Liver (tissue), 8 donors: ENCODE measurements at regions not wholly inside any gene's neighbourhood (a gene's known extent, or its start where the extent isn't known, plus 50 kb on each side); places are given as distances from the start of the nearest gene placed in this dataset.

Experiments
- DNase-seq: peaks from one replicate; pipeline ENCODE4 v3.0.0-alpha.2; 2017; ENCODE audit warnings: low spot score
- H3K27ac ChIP-seq, 2 donors: one replicate each; pipeline ENCODE4 v1.7.0; 2013; ENCODE audit warnings: inconsistent platforms in 2 of 2, low read length in 2 of 2, control low read depth in 1 of 2, low read depth in 1 of 2, mild to moderate bottlenecking in 1 of 2
- H3K27me3 ChIP-seq, 4 donors: one replicate each; pipeline versions ENCODE4 v1.6.1 to v1.7.0; 2013; ENCODE audit warnings: low read length in 3 of 4, inconsistent platforms in 1 of 4, mild to moderate bottlenecking in 1 of 4, moderate library complexity in 1 of 4; ENCODE audit not compliant: control insufficient read depth in 4 of 4, insufficient read depth in 4 of 4
- H3K36me3 ChIP-seq, 4 donors: one replicate each; pipeline versions ENCODE4 v1.6.1 to v1.7.0; 2013; ENCODE audit warnings: low read length in 3 of 4, mild to moderate bottlenecking in 3 of 4, low read depth in 1 of 4, moderate library complexity in 1 of 4; ENCODE audit not compliant: control insufficient read depth in 4 of 4, insufficient read depth in 3 of 4
- H3K4me1 ChIP-seq, 4 donors: one replicate each; pipeline versions ENCODE4 v1.6.1 to v1.7.0; 2013; ENCODE audit warnings: low read length in 3 of 4, mild to moderate bottlenecking in 3 of 4, moderate library complexity in 1 of 4; ENCODE audit not compliant: control insufficient read depth in 4 of 4, insufficient read depth in 4 of 4
- H3K4me3 ChIP-seq, 3 donors: one replicate each; pipeline versions ENCODE4 v1.6.1 to v1.7.0; 2013; ENCODE audit warnings: low read length in 3 of 3, control low read depth in 1 of 3, low read depth in 1 of 3, mild to moderate bottlenecking in 1 of 3
- H3K9ac ChIP-seq, 2 donors: one replicate each; pipeline ENCODE4 v1.7.0; 2013; ENCODE audit warnings: low read length in 2 of 2, mild to moderate bottlenecking in 2 of 2, moderate library complexity in 2 of 2, control low read depth in 1 of 2, low read depth in 1 of 2
- H3K9me3 ChIP-seq, 4 donors: one replicate each; pipeline versions ENCODE4 v1.6.1 to v1.7.0; 2013; ENCODE audit warnings: low read length in 3 of 4; ENCODE audit not compliant: control insufficient read depth in 4 of 4
- EGR1 ChIP-seq, 2 donors: IDR thresholded peaks; 2 replicates each; pipeline ENCODE4 v1.6.1; 2016 to 2018; ENCODE audit warnings: antibody characterized with exemption in 2 of 2, low read depth in 2 of 2
- FOXA1 ChIP-seq: IDR thresholded peaks from 2 replicates; pipeline ENCODE4 v1.6.1; 2016; ENCODE audit warnings: antibody characterized with exemption
- FOXA2 ChIP-seq: IDR thresholded peaks from 2 replicates; pipeline ENCODE4 v1.6.1; 2016; ENCODE audit warnings: antibody characterized with exemption
- GABPA ChIP-seq, 2 donors: IDR thresholded peaks in 1 of 2; conservative IDR thresholded peaks in 1 of 2; 2 replicates each; pipeline ENCODE4 v1.6.1; 2016; ENCODE audit warnings: antibody characterized with exemption in 2 of 2, mild to moderate bottlenecking in 1 of 2, moderate library complexity in 1 of 2
- HNF4A ChIP-seq, 2 donors: conservative IDR thresholded peaks; 2 replicates each; pipeline ENCODE4 v1.6.1; 2016; ENCODE audit warnings: antibody characterized with exemption in 2 of 2, mild to moderate bottlenecking in 2 of 2
- HNF4G ChIP-seq: IDR thresholded peaks from 2 replicates; pipeline ENCODE4 v1.6.1; 2016; ENCODE audit warnings: antibody characterized with exemption
- NR2F2 ChIP-seq: IDR thresholded peaks from 2 replicates; pipeline ENCODE4 v1.6.1; 2016; ENCODE audit warnings: antibody characterized with exemption
- RXRA ChIP-seq, 2 donors: IDR thresholded peaks; 2 replicates each; pipeline ENCODE4 v1.6.1; 2017 to 2018; ENCODE audit warnings: antibody characterized with exemption in 2 of 2, mild to moderate bottlenecking in 1 of 2
- SP1 ChIP-seq: IDR thresholded peaks from 2 replicates; pipeline ENCODE4 v1.6.1; 2018; ENCODE audit warnings: antibody characterized with exemption, mild to moderate bottlenecking
- TAF1 ChIP-seq: conservative IDR thresholded peaks from 2 replicates; pipeline ENCODE4 v1.6.1; 2016; ENCODE audit warnings: antibody characterized with exemption, mild to moderate bottlenecking
- WGBS: extraction: QIAGEN DNeasy Blood & Tissue Kit; methylation state at CpG from one replicate; pipeline ENCODE4 v1.1.7; 2013; 5-methylcytosine and 5-hydroxymethylcytosine counted together
- TF ChIP-seq, protein P1 (sequence below): IDR thresholded peaks from 2 replicates; pipeline ENCODE4 v1.6.1; 2016; ENCODE audit warnings: antibody characterized with exemption, mild to moderate bottlenecking
- TF ChIP-seq, protein P2 (sequence below): fragments of 150-350 bp; IDR thresholded peaks from 2 replicates; pipeline ENCODE4 v1.5.1; 2017; ENCODE audit warnings: improper control_type of control experiment, low read depth, low read length; ENCODE audit not compliant: missing input control
- TF ChIP-seq, protein P3 (sequence below): IDR thresholded peaks from 2 replicates; pipeline ENCODE4 v1.6.1; 2016; ENCODE audit warnings: antibody characterized with exemption
- TF ChIP-seq, protein P4 (sequence below): IDR thresholded peaks from 2 replicates; pipeline ENCODE4 v1.6.1; 2016; ENCODE audit warnings: antibody characterized with exemption
- TF ChIP-seq, protein P5 (sequence below): IDR thresholded peaks from 2 replicates; pipeline ENCODE4 v1.6.1; 2016; ENCODE audit warnings: antibody characterized with exemption
- donor health status: healthy.
- donor health status: healthy.
- donor health status: healthy.
- donor health status: healthy.
- donor health status: healthy.

DNA sequence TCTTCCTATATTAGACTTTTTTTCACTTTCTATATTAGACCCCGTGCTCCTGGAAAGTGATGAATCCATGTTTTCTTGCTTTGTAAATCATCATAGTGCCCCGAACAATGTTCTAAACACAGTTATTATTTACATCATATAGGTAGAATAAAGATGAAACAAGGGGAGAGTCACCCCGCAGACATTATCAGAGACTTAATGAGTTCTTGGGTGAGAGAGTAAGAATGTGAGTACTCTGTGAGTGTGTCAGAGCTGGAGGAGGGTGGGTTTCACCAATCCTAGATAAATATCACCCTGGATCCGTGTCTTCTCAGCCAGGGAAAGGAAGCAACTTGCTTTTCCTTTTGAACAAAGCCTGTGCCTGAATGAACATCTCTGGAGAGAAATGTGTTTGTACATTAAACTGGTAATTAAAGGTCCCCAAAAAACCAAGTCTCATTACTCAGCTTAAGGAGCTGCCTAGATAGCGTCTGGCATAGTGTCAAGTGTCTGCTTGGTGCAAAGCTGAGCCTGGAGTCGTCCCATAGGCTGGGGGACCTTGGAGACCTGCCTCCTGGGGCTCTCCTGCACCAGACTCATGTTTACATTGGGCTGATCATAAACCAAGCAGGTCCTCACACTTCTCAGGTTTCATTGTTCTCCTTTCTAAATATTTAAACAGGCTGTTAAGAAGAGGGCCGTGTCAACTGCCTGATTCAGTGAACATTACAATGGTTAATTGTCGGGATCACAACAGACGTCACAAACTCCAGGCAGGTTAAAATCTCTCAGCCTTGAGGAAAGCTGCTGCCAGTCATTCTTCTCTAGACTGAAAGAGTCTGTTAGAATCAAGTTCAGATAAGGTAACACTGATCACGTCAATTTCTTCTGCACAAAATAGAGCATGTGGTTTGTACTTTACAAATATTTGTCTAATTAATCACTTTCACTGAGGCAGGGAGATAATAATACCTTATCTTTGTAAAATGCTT is 179.7 kb upstream of the MYLIP start:
- H3K9ac ChIP-seq: no peak overlapping the region
- H3K27me3 ChIP-seq: peaks cover 0 to 5% (median 0%) of the 10 kb centered on the region in 4 donors
- no peak overlapping the region for H3K27ac ChIP-seq
- TF ChIP-seq, protein P1, sequence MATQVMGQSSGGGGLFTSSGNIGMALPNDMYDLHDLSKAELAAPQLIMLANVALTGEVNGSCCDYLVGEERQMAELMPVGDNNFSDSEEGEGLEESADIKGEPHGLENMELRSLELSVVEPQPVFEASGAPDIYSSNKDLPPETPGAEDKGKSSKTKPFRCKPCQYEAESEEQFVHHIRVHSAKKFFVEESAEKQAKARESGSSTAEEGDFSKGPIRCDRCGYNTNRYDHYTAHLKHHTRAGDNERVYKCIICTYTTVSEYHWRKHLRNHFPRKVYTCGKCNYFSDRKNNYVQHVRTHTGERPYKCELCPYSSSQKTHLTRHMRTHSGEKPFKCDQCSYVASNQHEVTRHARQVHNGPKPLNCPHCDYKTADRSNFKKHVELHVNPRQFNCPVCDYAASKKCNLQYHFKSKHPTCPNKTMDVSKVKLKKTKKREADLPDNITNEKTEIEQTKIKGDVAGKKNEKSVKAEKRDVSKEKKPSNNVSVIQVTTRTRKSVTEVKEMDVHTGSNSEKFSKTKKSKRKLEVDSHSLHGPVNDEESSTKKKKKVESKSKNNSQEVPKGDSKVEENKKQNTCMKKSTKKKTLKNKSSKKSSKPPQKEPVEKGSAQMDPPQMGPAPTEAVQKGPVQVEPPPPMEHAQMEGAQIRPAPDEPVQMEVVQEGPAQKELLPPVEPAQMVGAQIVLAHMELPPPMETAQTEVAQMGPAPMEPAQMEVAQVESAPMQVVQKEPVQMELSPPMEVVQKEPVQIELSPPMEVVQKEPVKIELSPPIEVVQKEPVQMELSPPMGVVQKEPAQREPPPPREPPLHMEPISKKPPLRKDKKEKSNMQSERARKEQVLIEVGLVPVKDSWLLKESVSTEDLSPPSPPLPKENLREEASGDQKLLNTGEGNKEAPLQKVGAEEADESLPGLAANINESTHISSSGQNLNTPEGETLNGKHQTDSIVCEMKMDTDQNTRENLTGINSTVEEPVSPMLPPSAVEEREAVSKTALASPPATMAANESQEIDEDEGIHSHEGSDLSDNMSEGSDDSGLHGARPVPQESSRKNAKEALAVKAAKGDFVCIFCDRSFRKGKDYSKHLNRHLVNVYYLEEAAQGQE: no peak
- TF ChIP-seq HNF4A (conservative IDR thresholded peaks at IDR 0.05): no peak
- no peak for TF ChIP-seq RXRA (IDR thresholded peaks at IDR 0.05)
- no peak for TF ChIP-seq TAF1
- no peak for TF ChIP-seq EGR1 (IDR thresholded peaks at IDR 0.05; ENCODE audit: low read depth in 2 of 2)
- H3K9me3 ChIP-seq: no peaks in the 10 kb centered on the region
- H3K36me3 ChIP-seq: no peaks in the 10 kb centered on the region
- DNase-seq: no peak
- no peak overlapping the region for H3K4me3 ChIP-seq
- 35% methylated on average over 10 of the region's 10 CpGs for WGBS
- H3K4me1 ChIP-seq: no peaks in the 10 kb centered on the region

DNA sequence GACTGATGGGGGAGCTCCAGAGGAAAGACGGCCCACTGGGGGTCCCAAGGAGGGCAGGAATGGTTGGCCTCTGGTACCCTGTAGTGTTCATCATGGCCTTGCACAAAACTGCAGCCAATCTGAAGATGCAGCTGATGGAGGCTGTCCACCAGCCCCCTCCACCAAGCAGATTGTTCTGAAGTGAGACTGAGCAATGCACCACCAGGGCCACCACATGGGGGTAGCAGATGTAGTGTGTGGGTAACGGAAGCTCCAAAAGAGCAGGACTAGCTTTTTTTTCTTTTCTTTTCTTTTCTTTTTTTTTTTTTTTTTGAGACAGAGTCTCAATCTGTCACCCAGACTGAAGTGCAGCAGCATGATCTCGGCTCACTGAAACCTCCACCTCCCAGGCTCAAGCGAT is 181.0 kb upstream of the MYLIP start:
- DNase-seq: no peak
- WGBS: 92% methylated on average over 4 of the region's 4 CpGs
- H3K4me1 ChIP-seq: no peaks in the 10 kb centered on the region
- no peak overlapping the region for H3K9ac ChIP-seq
- H3K4me3 ChIP-seq: no peak overlapping the region
- no peak overlapping the region for H3K27ac ChIP-seq
- TF ChIP-seq RXRA (IDR thresholded peaks at IDR 0.05): no peak
- no peak for TF ChIP-seq EGR1 (IDR thresholded peaks at IDR 0.05; ENCODE audit: low read depth in 2 of 2)
- TF ChIP-seq HNF4A (conservative IDR thresholded peaks at IDR 0.05): no peak
- no peak for TF ChIP-seq HNF4G
- TF ChIP-seq NR2F2: no peak
- TF ChIP-seq, protein P2, sequence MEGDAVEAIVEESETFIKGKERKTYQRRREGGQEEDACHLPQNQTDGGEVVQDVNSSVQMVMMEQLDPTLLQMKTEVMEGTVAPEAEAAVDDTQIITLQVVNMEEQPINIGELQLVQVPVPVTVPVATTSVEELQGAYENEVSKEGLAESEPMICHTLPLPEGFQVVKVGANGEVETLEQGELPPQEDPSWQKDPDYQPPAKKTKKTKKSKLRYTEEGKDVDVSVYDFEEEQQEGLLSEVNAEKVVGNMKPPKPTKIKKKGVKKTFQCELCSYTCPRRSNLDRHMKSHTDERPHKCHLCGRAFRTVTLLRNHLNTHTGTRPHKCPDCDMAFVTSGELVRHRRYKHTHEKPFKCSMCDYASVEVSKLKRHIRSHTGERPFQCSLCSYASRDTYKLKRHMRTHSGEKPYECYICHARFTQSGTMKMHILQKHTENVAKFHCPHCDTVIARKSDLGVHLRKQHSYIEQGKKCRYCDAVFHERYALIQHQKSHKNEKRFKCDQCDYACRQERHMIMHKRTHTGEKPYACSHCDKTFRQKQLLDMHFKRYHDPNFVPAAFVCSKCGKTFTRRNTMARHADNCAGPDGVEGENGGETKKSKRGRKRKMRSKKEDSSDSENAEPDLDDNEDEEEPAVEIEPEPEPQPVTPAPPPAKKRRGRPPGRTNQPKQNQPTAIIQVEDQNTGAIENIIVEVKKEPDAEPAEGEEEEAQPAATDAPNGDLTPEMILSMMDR: no peak
- no peak for TF ChIP-seq SP1
- TF ChIP-seq, protein P3, sequence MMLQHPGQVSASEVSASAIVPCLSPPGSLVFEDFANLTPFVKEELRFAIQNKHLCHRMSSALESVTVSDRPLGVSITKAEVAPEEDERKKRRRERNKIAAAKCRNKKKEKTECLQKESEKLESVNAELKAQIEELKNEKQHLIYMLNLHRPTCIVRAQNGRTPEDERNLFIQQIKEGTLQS: no peak
- no peak for TF ChIP-seq GABPA (IDR thresholded peaks at IDR 0.05 in 1 of 2, conservative IDR thresholded peaks at IDR 0.05 in 1 of 2)
- TF ChIP-seq, protein P4, sequence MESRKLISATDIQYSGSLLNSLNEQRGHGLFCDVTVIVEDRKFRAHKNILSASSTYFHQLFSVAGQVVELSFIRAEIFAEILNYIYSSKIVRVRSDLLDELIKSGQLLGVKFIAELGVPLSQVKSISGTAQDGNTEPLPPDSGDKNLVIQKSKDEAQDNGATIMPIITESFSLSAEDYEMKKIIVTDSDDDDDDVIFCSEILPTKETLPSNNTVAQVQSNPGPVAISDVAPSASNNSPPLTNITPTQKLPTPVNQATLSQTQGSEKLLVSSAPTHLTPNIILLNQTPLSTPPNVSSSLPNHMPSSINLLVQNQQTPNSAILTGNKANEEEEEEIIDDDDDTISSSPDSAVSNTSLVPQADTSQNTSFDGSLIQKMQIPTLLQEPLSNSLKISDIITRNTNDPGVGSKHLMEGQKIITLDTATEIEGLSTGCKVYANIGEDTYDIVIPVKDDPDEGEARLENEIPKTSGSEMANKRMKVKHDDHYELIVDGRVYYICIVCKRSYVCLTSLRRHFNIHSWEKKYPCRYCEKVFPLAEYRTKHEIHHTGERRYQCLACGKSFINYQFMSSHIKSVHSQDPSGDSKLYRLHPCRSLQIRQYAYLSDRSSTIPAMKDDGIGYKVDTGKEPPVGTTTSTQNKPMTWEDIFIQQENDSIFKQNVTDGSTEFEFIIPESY: no peak
- TF ChIP-seq FOXA1: no peak
- TF ChIP-seq, protein P1: no peak
- no peak for TF ChIP-seq FOXA2
- TF ChIP-seq TAF1: no peak
- TF ChIP-seq, protein P5, sequence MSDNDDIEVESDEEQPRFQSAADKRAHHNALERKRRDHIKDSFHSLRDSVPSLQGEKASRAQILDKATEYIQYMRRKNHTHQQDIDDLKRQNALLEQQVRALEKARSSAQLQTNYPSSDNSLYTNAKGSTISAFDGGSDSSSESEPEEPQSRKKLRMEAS: no peak
- no peaks in the 10 kb centered on the region for H3K9me3 ChIP-seq
- H3K27me3 ChIP-seq: peaks cover 0 to 5% (median 0%) of the 10 kb centered on the region in 4 donors
- no peaks in the 10 kb centered on the region for H3K36me3 ChIP-seq
